A549 (cell line): ENCODE measurements at regions not wholly inside any gene's neighbourhood (a gene's known extent, or its start where the extent isn't known, plus 50 kb on each side); places are given as distances from the start of the nearest gene placed in this dataset.

ENCODE experiments used
- BHLHE40 ChIP-seq: IDR thresholded peaks from 2 replicates; pipeline ENCODE4 v1.6.1; 2012; ENCODE audit warnings: low read depth, low read length, inconsistent platforms
- POLR2A ChIP-seq: IDR thresholded peaks from 2 replicates; pipeline ENCODE4 v1.6.1; 2012; ENCODE audit warnings: mild to moderate bottlenecking, low read length
- TF ChIP-seq, protein P1 (sequence below): fragments of >200 bp; sonication (Bioruptor Twin); formaldehyde crosslinking; IDR thresholded peaks from 3 replicates; pipeline ENCODE4 v1.5.1; 2016

DNA sequence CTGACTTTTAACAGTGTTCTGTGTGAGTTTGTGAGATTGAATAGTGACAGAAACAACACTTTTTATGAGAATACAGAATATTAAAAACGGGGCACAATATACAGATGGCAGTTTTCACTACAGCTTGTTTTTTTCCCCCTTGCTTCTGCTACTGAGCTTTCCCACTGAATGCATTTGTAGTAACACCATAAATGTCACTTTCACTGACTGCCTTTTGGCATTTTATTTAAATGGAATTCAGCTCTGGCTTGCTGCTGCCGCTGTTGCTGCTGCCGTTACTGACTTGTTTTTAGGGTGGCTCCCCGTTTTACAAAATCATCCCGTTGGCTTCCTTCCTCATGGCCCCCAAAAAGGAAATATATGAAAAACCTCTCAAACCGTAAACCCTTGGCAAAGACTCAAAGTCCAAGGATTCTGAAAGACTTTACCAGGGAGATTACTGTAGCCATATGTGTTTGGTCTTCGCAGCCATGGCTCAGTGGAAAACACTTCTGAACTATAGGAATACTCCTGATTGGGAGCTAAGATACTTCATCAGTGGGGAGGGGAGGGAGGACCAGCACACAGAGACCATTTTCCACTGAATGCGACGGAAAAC is 151.0 kb downstream of the NUF2 start:
- TF ChIP-seq, protein P1, sequence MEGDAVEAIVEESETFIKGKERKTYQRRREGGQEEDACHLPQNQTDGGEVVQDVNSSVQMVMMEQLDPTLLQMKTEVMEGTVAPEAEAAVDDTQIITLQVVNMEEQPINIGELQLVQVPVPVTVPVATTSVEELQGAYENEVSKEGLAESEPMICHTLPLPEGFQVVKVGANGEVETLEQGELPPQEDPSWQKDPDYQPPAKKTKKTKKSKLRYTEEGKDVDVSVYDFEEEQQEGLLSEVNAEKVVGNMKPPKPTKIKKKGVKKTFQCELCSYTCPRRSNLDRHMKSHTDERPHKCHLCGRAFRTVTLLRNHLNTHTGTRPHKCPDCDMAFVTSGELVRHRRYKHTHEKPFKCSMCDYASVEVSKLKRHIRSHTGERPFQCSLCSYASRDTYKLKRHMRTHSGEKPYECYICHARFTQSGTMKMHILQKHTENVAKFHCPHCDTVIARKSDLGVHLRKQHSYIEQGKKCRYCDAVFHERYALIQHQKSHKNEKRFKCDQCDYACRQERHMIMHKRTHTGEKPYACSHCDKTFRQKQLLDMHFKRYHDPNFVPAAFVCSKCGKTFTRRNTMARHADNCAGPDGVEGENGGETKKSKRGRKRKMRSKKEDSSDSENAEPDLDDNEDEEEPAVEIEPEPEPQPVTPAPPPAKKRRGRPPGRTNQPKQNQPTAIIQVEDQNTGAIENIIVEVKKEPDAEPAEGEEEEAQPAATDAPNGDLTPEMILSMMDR: no peak
- TF ChIP-seq POLR2A (no peak), BHLHE40 (no peak)
